HL-60 (cell line): ENCODE measurements at regions not wholly inside any gene's neighbourhood (a gene's known extent, or its start where the extent isn't known, plus 50 kb on each side); places are given as distances from the start of the nearest gene placed in this dataset.

Experiments used
- DNase-seq, 2 experiments: peaks; one replicate each; pipeline ENCODE4 v3.0.0-alpha.2; 2010 to 2020; ENCODE audit warnings: low read depth in 1 of 2, low spot score in 1 of 2
- H3K27ac ChIP-seq: fragments of 250-450 bp; sonication (Bioruptor Pico); replicated peaks from 2 replicates; pipeline ENCODE4 v1.5.1; 2020; ENCODE audit warnings: mild to moderate bottlenecking, moderate library complexity
- H3K27me3 ChIP-seq: fragments of 250-450 bp; sonication (Bioruptor Pico); 2 replicates; pipeline ENCODE4 v1.5.1; 2021; ENCODE audit warnings: mild to moderate bottlenecking, moderate library complexity; ENCODE audit not compliant: insufficient read depth, poor library complexity, severe bottlenecking
- H3K4me3 ChIP-seq: replicated peaks from 2 replicates; pipeline ENCODE4 v1.5.1; 2011; ENCODE audit warnings: mild to moderate bottlenecking, control low read depth, low read length; ENCODE audit not compliant: insufficient read depth
- CTCF ChIP-seq: IDR thresholded peaks from one replicate; pipeline ENCODE4 v1.5.1; 2011; ENCODE audit warnings: low read length, control low read depth, inconsistent platforms; ENCODE audit not compliant: insufficient read depth
- GABPA ChIP-seq: IDR thresholded peaks from 2 replicates; pipeline ENCODE4 v1.6.1; 2012; ENCODE audit warnings: low read depth
- POLR2AphosphoS5 ChIP-seq: IDR thresholded peaks from 2 replicates; pipeline ENCODE4 v1.6.1; 2012; ENCODE audit warnings: low read depth
- REST ChIP-seq: IDR thresholded peaks from 2 replicates; pipeline ENCODE4 v1.6.1; 2012; ENCODE audit warnings: low read depth; ENCODE audit not compliant: insufficient replicate concordance
- SPI1 ChIP-seq: IDR thresholded peaks from 2 replicates; pipeline ENCODE4 v1.6.1; 2012; ENCODE audit warnings: low read depth, mild to moderate bottlenecking, borderline replicate concordance

GRCh38 chr7:51458693-51459092, 142.1 kb upstream of the COBL start:
- DNase-seq = no peak
- H3K27ac ChIP-seq = no peak overlapping the region
- H3K27me3 ChIP-seq = no peaks in the 10 kb centered on the region
- no peak for TF ChIP-seq SPI1
- TF ChIP-seq CTCF = no peak
- no peak for TF ChIP-seq POLR2AphosphoS5
- TF ChIP-seq REST = no peak
- no peak overlapping the region for H3K4me3 ChIP-seq

DNA sequence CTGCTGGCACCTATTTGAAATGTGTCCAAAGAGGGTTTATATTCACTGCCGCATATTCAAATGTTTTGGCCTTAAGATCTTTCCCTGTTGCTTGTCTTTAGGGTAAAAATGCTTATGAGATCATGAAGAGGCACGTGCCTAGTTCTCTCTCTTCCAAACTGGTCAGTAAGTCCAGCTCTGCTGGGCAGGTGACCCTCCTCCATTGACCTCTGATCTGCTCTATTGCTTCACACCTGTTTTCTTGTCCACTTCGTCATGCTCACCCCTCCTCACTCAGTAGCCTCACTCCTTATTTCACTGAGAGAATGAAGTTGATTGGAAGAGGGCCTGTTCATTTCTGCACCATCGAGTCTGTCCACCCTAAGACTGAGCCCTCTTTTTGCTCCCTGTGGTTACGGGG, 140.5 kb upstream of the COBL start:
- H3K27ac ChIP-seq = no peak overlapping the region

More for the DNA sequence above, 140.5 kb upstream of the COBL start:
- TF ChIP-seq CTCF (no peak), POLR2AphosphoS5 (no peak), GABPA (no peak), REST (no peak), SPI1 (no peak)
- Histone ChIP-seq H3K4me3 (no peak overlapping the region), H3K27me3 (no peaks in the 10 kb centered on the region)
- no peak for DNase-seq
